ENCODE measurements at regions not wholly inside any gene's neighbourhood (a gene's known extent, or its start where the extent isn't known, plus 50 kb on each side); places are given as distances from the start of the nearest gene placed in this dataset.

- Mint-ChIP-seq H3K4me1 (ENCODE audit: low read depth) (no peaks in the 10 kb centered on the region), H3K36me3 (ENCODE audit: low read depth) (no peaks in the 10 kb centered on the region), H3K4me3 (no peak overlapping the region), H3K9me3 (peaks cover 34% of the 10 kb centered on the region), H3K27me3 (ENCODE audit: insufficient read depth) (no peaks in the 10 kb centered on the region; the same call in 1 of the 2 replicates), H3K27ac (no peak overlapping the region)
- no peak for TF ChIP-seq CTCF (IDR thresholded peaks at IDR 0.05)
- no peak for DNase-seq
Measured at GRCh38 chr10:1896153-1896552, 158.8 kb upstream of the ADARB2 start.

GRCh38 chr10:1895691-1896090, 158.4 kb upstream of the ADARB2 start:
- TF ChIP-seq CTCF (IDR thresholded peaks at IDR 0.05), result no peak
- Mint-ChIP-seq H3K9me3 (peaks cover 37% of the 10 kb centered on the region), H3K36me3 (ENCODE audit: low read depth) (no peaks in the 10 kb centered on the region), H3K4me3 (no peak overlapping the region), H3K4me1 (ENCODE audit: low read depth) (no peaks in the 10 kb centered on the region), H3K27me3 (ENCODE audit: insufficient read depth) (no peaks in the 10 kb centered on the region; the same call in 1 of the 2 replicates), H3K27ac (no peak overlapping the region)
- DNase-seq, result no peak

GRCh38 chr10:1894912-1895311, 157.6 kb upstream of the ADARB2 start:
- Mint-ChIP-seq H3K27ac (no peak overlapping the region), H3K9me3 (peaks cover 35% of the 10 kb centered on the region), H3K27me3 (ENCODE audit: insufficient read depth) (no peaks in the 10 kb centered on the region; the same call in 1 of the 2 replicates), H3K36me3 (ENCODE audit: low read depth) (no peaks in the 10 kb centered on the region), H3K4me1 (ENCODE audit: low read depth) (no peaks in the 10 kb centered on the region), H3K4me3 (no peak overlapping the region)
- no peak for DNase-seq
- TF ChIP-seq CTCF (IDR thresholded peaks at IDR 0.05), result no peak

- no peaks in the 10 kb centered on the region for H3K4me1 Mint-ChIP-seq (ENCODE audit: low read depth)
- no peaks in the 10 kb centered on the region for H3K36me3 Mint-ChIP-seq (ENCODE audit: low read depth)
- no peaks in the 10 kb centered on the region; the same call in 1 of the 2 replicates for H3K27me3 Mint-ChIP-seq (ENCODE audit: insufficient read depth)
- H3K27ac Mint-ChIP-seq, result no peak overlapping the region
- peaks cover 35% of the 10 kb centered on the region for H3K9me3 Mint-ChIP-seq
- DNase-seq, result no peak
- no peak for TF ChIP-seq CTCF (IDR thresholded peaks at IDR 0.05)
- H3K4me3 Mint-ChIP-seq, result no peak overlapping the region
Measured at GRCh38 chr10:1893941-1894340, 156.6 kb upstream of the ADARB2 start.

GRCh38 chr10:1886039-1886438, 148.7 kb upstream of the ADARB2 start:
- no peak for DNase-seq
- TF ChIP-seq CTCF (IDR thresholded peaks at IDR 0.05), result no peak
- no peak overlapping the region for H3K4me3 Mint-ChIP-seq
- H3K27ac Mint-ChIP-seq, result no peak overlapping the region
- H3K27me3 Mint-ChIP-seq (ENCODE audit: insufficient read depth), result no peaks in the 10 kb centered on the region; the same call in 1 of the 2 replicates
- H3K36me3 Mint-ChIP-seq (ENCODE audit: low read depth), result peaks cover 6% of the 10 kb centered on the region
- no peaks in the 10 kb centered on the region for H3K4me1 Mint-ChIP-seq (ENCODE audit: low read depth)
- H3K9me3 Mint-ChIP-seq, result peaks cover 59% of the 10 kb centered on the region

GRCh38 chr10:1882728-1883127, 145.4 kb upstream of the ADARB2 start:
- peaks cover 57% of the 10 kb centered on the region for H3K9me3 Mint-ChIP-seq
- no peaks in the 10 kb centered on the region; the same call in 1 of the 2 replicates for H3K27me3 Mint-ChIP-seq (ENCODE audit: insufficient read depth)
- no peak overlapping the region for H3K27ac Mint-ChIP-seq
- no peaks in the 10 kb centered on the region for H3K4me1 Mint-ChIP-seq (ENCODE audit: low read depth)
- no peak for TF ChIP-seq CTCF (IDR thresholded peaks at IDR 0.05)
- no peak for DNase-seq
- peaks cover 13% of the 10 kb centered on the region for H3K36me3 Mint-ChIP-seq (ENCODE audit: low read depth)
- H3K4me3 Mint-ChIP-seq, result no peak overlapping the region

All from HFFc6 (cell line).